WTC11 (cell line): ENCODE measurements at regions not wholly inside any gene's neighbourhood (a gene's known extent, or its start where the extent isn't known, plus 50 kb on each side); places are given as distances from the start of the nearest gene placed in this dataset.

Experiments
- ATAC-seq: fragments of 200-7000 bp; cut with Tn5 transposase; 2 replicates; pipeline ENCODE4 v1.10.0; 2021; ENCODE audit warnings: mild to moderate bottlenecking, moderate library complexity
- CTCF ChIA-PET: fragments of 300-600 bp; sonication (Branson Sonifier 250); formaldehyde crosslinking; loops from one replicate; lab custom pipeline; 2021; ENCODE audit warnings: antibody characterized with exemption; lab: Charles Lee
- POLR2A ChIA-PET: fragments of 350-600 bp; sonication (Branson Sonifier 250); formaldehyde crosslinking; loops from one replicate; lab custom pipeline; 2021; ENCODE audit warnings: antibody characterized with exemption; lab: Charles Lee
- DNase-seq: peaks from one replicate; pipeline ENCODE4 v3.0.0; 2021; ENCODE audit warnings: low spot score
- H3K27ac Mint-ChIP-seq: 2 replicates; pipeline ENCODE4 v1.8.0; 2021; ENCODE audit warnings: mixed read lengths
- H3K27me3 Mint-ChIP-seq: 2 replicates; pipeline ENCODE4 v1.8.0; 2021; ENCODE audit warnings: low read depth, mild to moderate bottlenecking, moderate library complexity, mixed read lengths
- H3K36me3 Mint-ChIP-seq: 2 replicates; pipeline ENCODE4 v1.8.0; 2021; ENCODE audit warnings: mixed read lengths
- H3K4me1 Mint-ChIP-seq: 2 replicates; pipeline ENCODE4 v1.8.0; 2022; ENCODE audit warnings: mixed read lengths
- H3K4me3 Mint-ChIP-seq: 2 replicates; pipeline ENCODE4 v1.8.0; 2021; ENCODE audit warnings: mild to moderate bottlenecking, moderate library complexity, mixed read lengths
- H3K9me3 Mint-ChIP-seq: 2 replicates; pipeline ENCODE4 v1.8.0; 2021; ENCODE audit warnings: mixed read lengths
- CBFB ChIP-seq: sonication (generic); formaldehyde crosslinking; IDR thresholded peaks from 2 replicates; pipeline ENCODE4 v1.8.1; 2022; ENCODE audit warnings: mild to moderate bottlenecking, low read depth, missing genetic modification reagents
- CREB1 ChIP-seq: sonication (generic); formaldehyde crosslinking; IDR thresholded peaks from 2 replicates; pipeline ENCODE4 v1.8.0; 2023; ENCODE audit warnings: mild to moderate bottlenecking, missing genetic modification reagents
- ERG ChIP-seq: fragments of 250-450 bp; sonication (Bioruptor Pico); IDR thresholded peaks from 2 replicates; pipeline ENCODE4 v1.8.0; 2021; ENCODE audit warnings: mild to moderate bottlenecking
- ESRRA ChIP-seq: sonication (generic); formaldehyde crosslinking; IDR thresholded peaks from 2 replicates; pipeline ENCODE4 v1.8.1; 2022; ENCODE audit warnings: mild to moderate bottlenecking, missing genetic modification reagents, borderline replicate concordance
- FOXK1 ChIP-seq: sonication (generic); formaldehyde crosslinking; IDR thresholded peaks from 2 replicates; pipeline ENCODE4 v1.8.0; 2022; ENCODE audit warnings: mild to moderate bottlenecking, moderate library complexity, missing genetic modification reagents
- FOXP1 ChIP-seq: sonication (generic); formaldehyde crosslinking; IDR thresholded peaks from 2 replicates; pipeline ENCODE4 v1.8.0; 2022; ENCODE audit warnings: missing genetic modification reagents, mild to moderate bottlenecking, moderate library complexity, borderline replicate concordance
- GRHL2 ChIP-seq: fragments of 250-450 bp; sonication (Bioruptor Pico); IDR thresholded peaks from 2 replicates; pipeline ENCODE4 v1.8.0; 2022; ENCODE audit warnings: mild to moderate bottlenecking, moderate library complexity; ENCODE audit not compliant: insufficient replicate concordance, severe bottlenecking
- GTF2I ChIP-seq: fragments of 250-450 bp; sonication (Bioruptor Pico); conservative IDR thresholded peaks from 2 replicates; pipeline ENCODE4 v1.4.0; 2021; ENCODE audit warnings: mild to moderate bottlenecking
- JUN ChIP-seq: sonication (generic); formaldehyde crosslinking; IDR thresholded peaks from 2 replicates; pipeline ENCODE4 v1.8.0; 2023; ENCODE audit warnings: mild to moderate bottlenecking, missing genetic modification reagents
- KAT7 ChIP-seq: sonication (generic); formaldehyde crosslinking; IDR thresholded peaks from 2 replicates; pipeline ENCODE4 v1.8.1; 2023; ENCODE audit warnings: missing genetic modification reagents, mild to moderate bottlenecking, borderline replicate concordance
- NR2C2 ChIP-seq: sonication (generic); formaldehyde crosslinking; IDR thresholded peaks from 2 replicates; pipeline ENCODE4 v1.8.0; 2022; ENCODE audit warnings: mild to moderate bottlenecking, missing genetic modification reagents
- NR3C1 ChIP-seq: sonication (generic); formaldehyde crosslinking; conservative IDR thresholded peaks from 2 replicates; pipeline ENCODE4 v1.8.1; 2023; ENCODE audit warnings: low read depth, mild to moderate bottlenecking, missing genetic modification reagents
- OVOL2 ChIP-seq: fragments of 250-450 bp; sonication (Bioruptor Pico); IDR thresholded peaks from 2 replicates; pipeline ENCODE4 v1.9.0; 2021; ENCODE audit warnings: mild to moderate bottlenecking, borderline replicate concordance
- PRRX2 ChIP-seq: fragments of 250-450 bp; sonication (Bioruptor Pico); IDR thresholded peaks from 2 replicates; pipeline ENCODE4 v1.8.0; 2021; ENCODE audit warnings: mild to moderate bottlenecking
- TCF7 ChIP-seq: sonication (generic); formaldehyde crosslinking; IDR thresholded peaks from 2 replicates; pipeline ENCODE4 v1.8.0; 2022; ENCODE audit warnings: mild to moderate bottlenecking, low read depth, missing genetic modification reagents, moderate library complexity
- TF ChIP-seq, protein P1 (sequence below): fragments of 250-450 bp; sonication (Bioruptor Pico); IDR thresholded peaks from 2 replicates; pipeline ENCODE4 v1.9.0; 2021; ENCODE audit warnings: moderate library complexity, mild to moderate bottlenecking, inconsistent platforms, borderline replicate concordance
- TF ChIP-seq, protein P2 (sequence below): sonication (generic); formaldehyde crosslinking; IDR thresholded peaks from 2 replicates; pipeline ENCODE4 v1.8.0; 2022; ENCODE audit warnings: missing genetic modification reagents
- TF ChIP-seq, protein P3 (sequence below): fragments of 250-450 bp; sonication (Bioruptor Pico); IDR thresholded peaks from 2 replicates; pipeline ENCODE4 v1.9.0; 2021; ENCODE audit warnings: mild to moderate bottlenecking
- TF ChIP-seq, protein P4 (sequence below): fragments of 250-450 bp; sonication (Bioruptor Pico); conservative IDR thresholded peaks from 2 replicates; pipeline ENCODE4 v1.9.0; 2021; ENCODE audit warnings: mild to moderate bottlenecking

- TF ChIP-seq, protein P1, sequence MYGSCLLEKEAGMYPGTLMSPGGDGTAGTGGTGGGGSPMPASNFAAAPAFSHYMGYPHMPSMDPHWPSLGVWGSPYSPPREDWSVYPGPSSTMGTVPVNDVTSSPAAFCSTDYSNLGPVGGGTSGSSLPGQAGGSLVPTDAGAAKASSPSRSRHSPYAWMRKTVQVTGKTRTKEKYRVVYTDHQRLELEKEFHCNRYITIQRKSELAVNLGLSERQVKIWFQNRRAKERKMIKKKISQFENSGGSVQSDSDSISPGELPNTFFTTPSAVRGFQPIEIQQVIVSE (CRISPR knock-in tag): no peak
- TF ChIP-seq GTF2I (CRISPR knock-in tag) (no peak), PRRX2 (CRISPR knock-in tag) (no peak), CBFB (CRISPR knock-in tag) (no peak), JUN (no peak), ESRRA (CRISPR knock-in tag) (no peak), OVOL2 (CRISPR knock-in tag) (no peak), NR3C1 (CRISPR knock-in tag) (no peak)
- TF ChIP-seq, protein P2, sequence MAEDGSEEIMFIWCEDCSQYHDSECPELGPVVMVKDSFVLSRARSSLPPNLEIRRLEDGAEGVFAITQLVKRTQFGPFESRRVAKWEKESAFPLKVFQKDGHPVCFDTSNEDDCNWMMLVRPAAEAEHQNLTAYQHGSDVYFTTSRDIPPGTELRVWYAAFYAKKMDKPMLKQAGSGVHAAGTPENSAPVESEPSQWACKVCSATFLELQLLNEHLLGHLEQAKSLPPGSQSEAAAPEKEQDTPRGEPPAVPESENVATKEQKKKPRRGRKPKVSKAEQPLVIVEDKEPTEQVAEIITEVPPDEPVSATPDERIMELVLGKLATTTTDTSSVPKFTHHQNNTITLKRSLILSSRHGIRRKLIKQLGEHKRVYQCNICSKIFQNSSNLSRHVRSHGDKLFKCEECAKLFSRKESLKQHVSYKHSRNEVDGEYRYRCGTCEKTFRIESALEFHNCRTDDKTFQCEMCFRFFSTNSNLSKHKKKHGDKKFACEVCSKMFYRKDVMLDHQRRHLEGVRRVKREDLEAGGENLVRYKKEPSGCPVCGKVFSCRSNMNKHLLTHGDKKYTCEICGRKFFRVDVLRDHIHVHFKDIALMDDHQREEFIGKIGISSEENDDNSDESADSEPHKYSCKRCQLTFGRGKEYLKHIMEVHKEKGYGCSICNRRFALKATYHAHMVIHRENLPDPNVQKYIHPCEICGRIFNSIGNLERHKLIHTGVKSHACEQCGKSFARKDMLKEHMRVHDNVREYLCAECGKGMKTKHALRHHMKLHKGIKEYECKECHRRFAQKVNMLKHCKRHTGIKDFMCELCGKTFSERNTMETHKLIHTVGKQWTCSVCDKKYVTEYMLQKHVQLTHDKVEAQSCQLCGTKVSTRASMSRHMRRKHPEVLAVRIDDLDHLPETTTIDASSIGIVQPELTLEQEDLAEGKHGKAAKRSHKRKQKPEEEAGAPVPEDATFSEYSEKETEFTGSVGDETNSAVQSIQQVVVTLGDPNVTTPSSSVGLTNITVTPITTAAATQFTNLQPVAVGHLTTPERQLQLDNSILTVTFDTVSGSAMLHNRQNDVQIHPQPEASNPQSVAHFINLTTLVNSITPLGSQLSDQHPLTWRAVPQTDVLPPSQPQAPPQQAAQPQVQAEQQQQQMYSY (CRISPR knock-in tag): no peak
Measured at GRCh38 chr18:68086481-68086880, 570.0 kb upstream of the DSEL start.

GRCh38 chr18:68085251-68085650, 568.7 kb upstream of the DSEL start:
- Mint-ChIP-seq H3K4me3 (no peak overlapping the region), H3K4me1 (peaks cover 35% of the 10 kb centered on the region), H3K27ac (no peak overlapping the region), H3K36me3 (no peaks in the 10 kb centered on the region), H3K27me3 (no peaks in the 10 kb centered on the region), H3K9me3 (no peaks in the 10 kb centered on the region)
- TF ChIP-seq, protein P3, sequence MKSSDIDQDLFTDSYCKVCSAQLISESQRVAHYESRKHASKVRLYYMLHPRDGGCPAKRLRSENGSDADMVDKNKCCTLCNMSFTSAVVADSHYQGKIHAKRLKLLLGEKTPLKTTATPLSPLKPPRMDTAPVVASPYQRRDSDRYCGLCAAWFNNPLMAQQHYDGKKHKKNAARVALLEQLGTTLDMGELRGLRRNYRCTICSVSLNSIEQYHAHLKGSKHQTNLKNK (CRISPR knock-in tag): no peak
- no peak for TF ChIP-seq GRHL2 (CRISPR knock-in tag)
- TF ChIP-seq ERG: no peak
- no peak for TF ChIP-seq FOXK1 (CRISPR knock-in tag)
- TF ChIP-seq NR2C2 (CRISPR knock-in tag): no peak
- TF ChIP-seq FOXP1 (CRISPR knock-in tag): no peak
- ChIA-PET CTCF (interaction anchor here (0.6 kb wide), 1 partner anchor 97 kb away, joined by 3 read pairs; no protein-coding TSS in a partner anchor), POLR2A (no interaction called here)
- ATAC-seq (peak; percentile 62; the same call in 1 of the 2 replicates), DNase-seq (no peak)

More at GRCh38 chr18:68086481-68086880, 570.0 kb upstream of the DSEL start:
- ChIA-PET CTCF (no interaction called here), POLR2A (no interaction called here)
- Mint-ChIP-seq H3K4me1 (peaks cover 35% of the 10 kb centered on the region), H3K36me3 (no peaks in the 10 kb centered on the region), H3K27me3 (no peaks in the 10 kb centered on the region), H3K4me3 (no peak overlapping the region), H3K27ac (no peak overlapping the region), H3K9me3 (no peaks in the 10 kb centered on the region)
- ATAC-seq (no peak), DNase-seq (no peak)

- no peaks in the 10 kb centered on the region for H3K36me3 Mint-ChIP-seq
- no peaks in the 10 kb centered on the region for H3K27me3 Mint-ChIP-seq
- no peaks in the 10 kb centered on the region for H3K9me3 Mint-ChIP-seq
- POLR2A ChIA-PET: no interaction called here
- DNase-seq (no peak), ATAC-seq (no peak)
- H3K4me1 Mint-ChIP-seq: peaks cover 35% of the 10 kb centered on the region
- TF ChIP-seq CREB1 (CRISPR knock-in tag) (no peak), KAT7 (no peak), TCF7 (no peak)
- TF ChIP-seq, protein P4, sequence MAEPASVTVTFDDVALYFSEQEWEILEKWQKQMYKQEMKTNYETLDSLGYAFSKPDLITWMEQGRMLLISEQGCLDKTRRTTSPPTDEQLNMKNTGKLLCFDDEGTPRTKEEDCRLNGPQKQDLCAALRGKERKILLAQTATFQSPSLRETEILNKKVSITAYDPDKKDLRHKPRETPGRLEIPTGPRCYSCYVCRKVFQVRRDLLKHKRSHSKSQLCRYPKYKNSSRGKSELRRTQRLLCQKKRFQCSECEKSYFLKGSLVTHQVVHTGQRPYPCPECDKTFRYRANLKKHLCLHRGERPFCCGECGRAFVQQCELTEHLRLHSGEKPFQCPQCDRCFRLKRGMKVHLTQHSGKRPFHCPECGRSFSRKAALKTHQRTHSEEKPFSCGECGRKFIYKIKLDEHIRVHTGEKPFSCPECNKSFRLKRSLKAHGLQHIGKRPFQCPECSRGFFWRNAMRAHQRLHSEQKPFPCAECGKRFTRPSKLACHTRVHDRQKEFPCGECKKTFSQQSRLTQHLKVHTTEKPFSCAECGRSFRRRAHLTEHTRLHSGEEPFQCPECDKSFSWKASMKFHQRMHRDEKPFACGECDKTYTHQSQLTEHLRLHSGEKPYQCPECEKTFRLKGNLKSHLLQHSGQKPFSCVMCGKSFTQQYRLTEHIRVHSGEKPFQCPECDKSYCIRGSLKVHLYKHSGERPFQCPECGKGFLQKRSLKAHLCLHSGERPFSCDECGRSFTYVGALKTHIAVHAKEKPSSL (CRISPR knock-in tag): no peak
- no peak overlapping the region for H3K4me3 Mint-ChIP-seq
- no peak overlapping the region for H3K27ac Mint-ChIP-seq
- CTCF ChIA-PET: no interaction called here
Measured at GRCh38 chr18:68083776-68084175, 567.3 kb upstream of the DSEL start.
